ENCODE measurements at regions not wholly inside any gene's neighbourhood (a gene's known extent, or its start where the extent isn't known, plus 50 kb on each side); places are given as distances from the start of the nearest gene placed in this dataset.

- DNase-seq: no peak
Observed at GRCh38 chr2:104179644-104180043, 674.3 kb upstream of the POU3F3 start.

GRCh38 chr2:104200533-104201168, 653.3 kb upstream of the POU3F3 start:
- DNase-seq: no peak

GRCh38 chr2:104213758-104214157, 640.2 kb upstream of the POU3F3 start:
- DNase-seq: no peak

- peak; percentile 54 for DNase-seq
Observed at GRCh38 chr2:104215269-104216161, 638.4 kb upstream of the POU3F3 start.

- DNase-seq: no peak
Observed at GRCh38 chr2:104233591-104233990, 620.3 kb upstream of the POU3F3 start.

GRCh38 chr2:104236491-104236890, 617.4 kb upstream of the POU3F3 start:
- DNase-seq: no peak

GRCh38 chr2:104240984-104241383, 612.9 kb upstream of the POU3F3 start:
- DNase-seq: no peak

- DNase-seq: peak; percentile 84
Observed at GRCh38 chr2:104249629-104250028, 604.3 kb upstream of the POU3F3 start.

GRCh38 chr2:104250635-104251034, 603.3 kb upstream of the POU3F3 start:
- no peak for DNase-seq

- DNase-seq: no peak
Observed at GRCh38 chr2:104254017-104254416, 599.9 kb upstream of the POU3F3 start.

- no peak for DNase-seq
Observed at GRCh38 chr2:104262714-104263113, 591.2 kb upstream of the POU3F3 start.

- no peak for DNase-seq
Observed at GRCh38 chr2:104279646-104280045, 574.3 kb upstream of the POU3F3 start.

- no peak for DNase-seq
Observed at GRCh38 chr2:104280216-104280615, 573.7 kb upstream of the POU3F3 start.

GRCh38 chr2:104286841-104287240, 567.1 kb upstream of the POU3F3 start:
- no peak for DNase-seq

- no peak for DNase-seq
Observed at GRCh38 chr2:104289651-104290565, 564.0 kb upstream of the POU3F3 start.

GRCh38 chr2:104290566-104290891, 563.4 kb upstream of the POU3F3 start:
- no peak for DNase-seq

GRCh38 chr2:104312684-104313083, 541.2 kb upstream of the POU3F3 start:
- no peak for DNase-seq

- no peak for DNase-seq
Observed at GRCh38 chr2:104318001-104318665, 535.8 kb upstream of the POU3F3 start.

- DNase-seq: peak; percentile 15
Observed at GRCh38 chr2:104321116-104321795, 532.7 kb upstream of the POU3F3 start.

- DNase-seq: no peak
Observed at GRCh38 chr2:104321796-104322349, 532.0 kb upstream of the POU3F3 start.

GRCh38 chr2:104332731-104333130, 521.2 kb upstream of the POU3F3 start:
- peak; percentile 80 for DNase-seq

- no peak for DNase-seq
Observed at GRCh38 chr2:104337869-104338268, 516.0 kb upstream of the POU3F3 start.

Data from NCI-H526 treated with DMSO at 0.1 percent for 48 hours (cell line).